GM12864 (cell line): ENCODE measurements at regions not wholly inside any gene's neighbourhood (a gene's known extent, or its start where the extent isn't known, plus 50 kb on each side); places are given as distances from the start of the nearest gene placed in this dataset.

Experiments
- DNase-seq: peaks from one replicate; pipeline ENCODE4 v3.0.0-alpha.2; 2011; ENCODE audit warnings: low read depth
- H3K4me3 ChIP-seq: 2 replicates; pipeline ENCODE4 v1.5.1; 2011; ENCODE audit warnings: mild to moderate bottlenecking, low read depth, low read length, control low read depth
- CTCF ChIP-seq: IDR thresholded peaks from 2 replicates; pipeline ENCODE4 v1.5.1; 2011; ENCODE audit warnings: low read depth, mild to moderate bottlenecking, moderate library complexity, low read length, control low read depth, inconsistent platforms; ENCODE audit errors: missing control alignments

- H3K4me3 ChIP-seq = no peak overlapping the region
- no peak for TF ChIP-seq CTCF
- no peak for DNase-seq
These were observed 753.6 kb downstream of the JRKL start for GRCh38 chr11:97143463-97143862.

GRCh38 chr11:97149741-97150140 is 759.9 kb downstream of the JRKL start:
- no peak overlapping the region for H3K4me3 ChIP-seq
- TF ChIP-seq CTCF = no peak
- DNase-seq = no peak

- no peak for TF ChIP-seq CTCF
- no peak for DNase-seq
- H3K4me3 ChIP-seq = no peak overlapping the region
These were observed 767.5 kb downstream of the JRKL start for GRCh38 chr11:97157221-97157740.

- no peak for TF ChIP-seq CTCF
- DNase-seq = no peak
These were observed 768.4 kb downstream of the JRKL start for GRCh38 chr11:97158243-97158642.

GRCh38 chr11:97163631-97164191 is 773.9 kb downstream of the JRKL start:
- no peak for TF ChIP-seq CTCF
- no peak overlapping the region for H3K4me3 ChIP-seq
- no peak for DNase-seq

More at GRCh38 chr11:97158243-97158642, 768.4 kb downstream of the JRKL start:
- H3K4me3 ChIP-seq = no peak overlapping the region

- no peak for DNase-seq
- no peak overlapping the region for H3K4me3 ChIP-seq
- TF ChIP-seq CTCF = no peak
These were observed 812.2 kb downstream of the JRKL start for GRCh38 chr11:97201743-97202612.
